GM19351 (cell line): ENCODE measurements at regions not wholly inside any gene's neighbourhood (a gene's known extent, or its start where the extent isn't known, plus 50 kb on each side); places are given as distances from the start of the nearest gene placed in this dataset.

ENCODE experiments used
- ATAC-seq: cut with Tn5 transposase; IDR thresholded peaks from one replicate; pipeline ENCODE4 v1.9.1; 2021; ENCODE audit warnings: mild to moderate bottlenecking, moderate library complexity; ENCODE audit not compliant: unreplicated experiment

DNA sequence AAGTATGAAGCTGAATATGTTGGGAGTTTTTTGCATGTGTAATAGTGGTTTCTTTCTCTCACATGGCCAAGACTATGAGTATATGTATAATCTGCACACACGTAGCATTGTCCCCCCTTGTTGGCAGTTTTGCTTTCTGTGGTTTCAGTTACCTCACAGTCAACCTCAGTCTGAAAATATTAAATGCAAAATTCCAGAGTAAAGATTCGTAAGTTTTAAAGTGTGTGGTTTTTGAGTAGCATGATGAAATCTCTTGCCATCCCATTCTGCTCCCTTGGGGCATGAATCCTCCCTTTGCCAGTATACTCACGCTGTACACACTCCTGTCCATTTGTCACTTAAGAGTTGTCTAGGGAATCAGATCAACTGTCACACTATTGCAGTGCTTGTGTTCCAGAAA lies 742.0 kb upstream of the CCDC54 start:
- peak; percentile 69 for ATAC-seq

- no peak for ATAC-seq
Measured at GRCh38 chr3:106635826-106636225, 741.4 kb upstream of the CCDC54 start.

GRCh38 chr3:106640353-106640752 lies 736.9 kb upstream of the CCDC54 start:
- no peak for ATAC-seq

- no peak for ATAC-seq
Measured at GRCh38 chr3:106642161-106642560, 735.1 kb upstream of the CCDC54 start.

GRCh38 chr3:106643684-106644161 lies 733.5 kb upstream of the CCDC54 start:
- no peak for ATAC-seq

DNA sequence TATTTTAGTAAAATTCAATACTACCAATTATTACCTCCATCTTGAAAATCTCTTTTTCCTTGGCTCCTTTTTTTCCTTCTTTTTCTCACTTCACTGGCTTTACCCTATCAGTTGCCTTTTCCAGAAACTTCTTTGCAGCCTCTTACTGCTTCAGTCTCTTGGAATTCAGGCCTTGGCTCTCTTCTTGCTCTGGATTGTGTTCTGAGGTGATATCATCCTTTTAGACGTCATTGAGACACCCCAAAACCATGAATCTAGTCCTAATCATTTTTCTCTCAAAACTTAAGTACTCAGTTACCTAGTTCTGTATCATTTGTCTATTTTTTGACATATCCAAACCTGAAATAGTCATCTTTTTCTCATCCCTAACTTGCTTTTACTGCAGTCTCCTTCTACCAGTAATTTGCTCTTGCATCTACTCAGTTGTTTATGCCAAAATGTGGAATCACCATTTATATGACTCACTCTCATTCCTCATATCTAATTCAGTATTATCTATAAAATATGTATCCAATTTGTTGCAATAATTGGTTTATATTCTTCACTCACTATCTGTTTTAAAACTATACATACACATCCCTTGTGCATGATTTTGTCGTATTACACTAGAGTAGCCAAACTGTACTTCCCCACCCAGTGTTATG lies 703.2 kb upstream of the CCDC54 start:
- ATAC-seq: no peak

- no peak for ATAC-seq
Measured at GRCh38 chr3:106675451-106675850, 701.8 kb upstream of the CCDC54 start.

DNA sequence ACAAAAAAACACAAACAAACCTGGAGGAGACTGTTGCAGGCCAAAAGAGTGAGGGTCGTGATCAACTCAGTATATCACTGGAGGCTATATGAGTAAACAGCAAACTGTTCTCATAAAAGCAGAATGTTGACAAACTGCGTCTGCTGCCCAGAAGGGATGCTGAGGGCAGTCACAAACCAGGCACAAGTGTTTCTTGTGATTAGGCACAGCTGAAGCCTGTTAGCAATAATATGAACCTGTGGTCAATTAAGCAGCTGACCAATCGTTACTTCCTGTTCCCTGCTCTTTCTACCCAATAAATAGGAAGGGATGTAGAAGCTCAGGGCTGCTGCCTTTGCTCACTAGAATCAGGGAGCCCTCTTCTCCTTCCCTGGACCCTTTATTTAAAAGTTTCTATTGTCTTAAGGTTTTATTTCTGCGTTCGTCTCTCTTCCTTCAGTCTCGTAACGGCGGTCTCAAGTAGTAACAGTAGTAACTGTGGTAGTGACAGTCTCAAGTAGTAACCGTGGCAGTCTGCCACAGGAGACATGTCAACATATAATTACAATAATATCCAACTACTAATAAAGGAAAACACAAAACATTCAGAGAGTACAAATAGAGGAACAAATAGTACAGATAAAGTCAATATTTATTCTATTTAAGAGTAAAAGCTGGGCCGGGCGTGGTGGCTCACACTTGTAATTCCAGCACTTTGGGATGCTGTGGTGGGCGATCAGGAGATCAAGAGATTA lies 698.4 kb upstream of the CCDC54 start:
- ATAC-seq: no peak

DNA sequence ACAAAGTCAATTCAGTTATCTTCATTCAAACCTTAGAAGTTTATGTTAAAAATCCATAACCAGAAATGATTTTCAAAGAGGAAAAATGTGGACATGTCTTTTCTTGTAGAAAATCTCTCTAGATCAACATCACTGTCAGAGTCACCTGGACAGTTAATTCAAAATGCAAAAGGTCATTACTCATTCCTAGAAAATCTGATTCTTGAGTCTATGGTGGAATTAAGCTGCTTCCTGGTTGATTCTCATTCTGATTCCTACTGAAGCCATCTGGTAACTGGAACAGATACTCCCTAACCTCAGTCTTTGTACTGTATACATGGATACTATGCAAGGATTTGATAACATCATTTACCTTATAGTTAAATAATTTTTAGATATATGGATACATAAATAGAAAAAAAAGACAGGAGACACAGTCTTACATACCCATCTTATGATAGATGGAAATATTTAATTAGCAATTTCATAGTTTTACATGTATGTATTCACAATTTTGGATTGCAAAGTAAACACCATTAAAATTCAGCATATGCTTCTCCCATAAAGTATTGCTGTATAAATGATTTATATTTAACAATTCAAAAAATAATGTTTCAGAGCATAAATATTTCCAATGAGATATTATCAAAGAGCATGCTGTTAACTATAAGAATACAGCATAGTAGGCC lies 693.2 kb upstream of the CCDC54 start:
- no peak for ATAC-seq

DNA sequence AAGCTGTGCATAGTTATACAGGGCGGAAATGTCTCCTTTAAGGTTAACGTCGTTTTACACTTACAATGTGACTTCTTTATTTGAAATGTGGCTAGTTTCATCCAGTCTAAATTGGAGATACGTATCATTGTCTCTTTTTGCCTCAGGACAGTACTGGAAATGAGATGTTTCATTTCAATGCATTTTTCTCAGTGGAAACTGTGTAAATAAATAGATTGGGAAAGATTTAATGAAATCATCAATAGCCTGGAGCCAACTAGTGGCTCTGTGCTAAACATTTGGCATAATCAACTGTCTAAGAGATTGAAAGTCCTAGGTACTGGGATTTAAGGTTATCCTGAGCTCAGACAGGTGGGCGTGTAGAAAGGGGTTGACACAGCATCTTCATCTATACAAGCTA lies 691.5 kb upstream of the CCDC54 start:
- no peak for ATAC-seq

GRCh38 chr3:106687905-106688304 lies 689.3 kb upstream of the CCDC54 start:
- no peak for ATAC-seq

DNA sequence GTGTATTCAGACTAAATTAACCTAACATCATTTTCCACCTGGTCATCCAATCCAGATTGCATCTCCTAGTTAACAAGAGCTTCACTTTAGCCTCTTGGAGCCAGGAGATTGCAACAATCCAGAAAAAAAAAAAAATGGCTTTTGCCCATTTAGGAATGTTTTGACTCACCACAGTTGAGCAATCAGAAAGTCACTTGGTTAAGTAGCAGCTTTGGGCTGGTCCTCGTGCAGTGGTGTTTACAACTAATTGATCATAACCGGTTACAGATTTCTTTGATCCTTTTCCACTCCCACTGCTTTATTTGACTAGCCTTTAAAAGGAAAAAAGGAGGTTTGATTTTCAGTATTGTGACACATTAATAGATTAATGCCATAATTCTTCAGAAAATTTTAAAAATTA lies 688.8 kb upstream of the CCDC54 start:
- no peak for ATAC-seq

DNA sequence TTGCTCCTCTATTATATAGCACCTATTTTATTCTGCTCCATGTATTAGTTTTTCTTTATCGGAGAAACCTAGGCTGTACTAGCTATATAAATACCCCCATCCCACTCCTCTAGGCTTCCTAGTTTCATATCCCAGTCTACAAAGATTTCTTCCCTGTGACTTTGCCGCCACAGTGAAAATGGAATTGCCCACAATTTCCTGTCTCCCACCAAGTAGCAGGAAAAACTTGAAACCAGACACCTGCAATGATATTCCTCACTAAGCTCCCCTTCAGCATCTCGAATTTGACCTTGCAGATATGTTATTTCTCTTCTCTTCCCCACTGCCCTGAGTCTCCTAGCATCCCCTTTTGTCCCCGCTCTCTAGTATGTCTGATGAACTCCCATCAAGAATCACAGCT lies 685.8 kb upstream of the CCDC54 start:
- no peak for ATAC-seq

DNA sequence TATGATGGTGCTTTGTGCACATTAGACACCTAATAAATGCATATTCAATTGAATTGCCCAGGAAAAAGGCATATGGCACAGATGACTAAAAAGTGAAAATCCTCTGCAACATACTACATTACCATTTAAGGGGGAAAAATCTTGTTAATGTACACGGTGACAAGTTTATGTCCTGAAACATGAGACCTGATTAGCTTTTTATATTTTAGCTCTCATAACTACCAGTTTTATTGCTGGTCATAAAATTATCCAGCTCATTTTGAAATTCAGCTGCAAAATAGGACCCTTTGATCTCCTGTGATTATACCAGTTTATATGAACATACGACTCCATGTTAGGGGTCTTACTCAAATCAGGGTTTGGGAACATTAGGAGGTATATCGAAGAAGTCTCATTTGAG lies 684.6 kb upstream of the CCDC54 start:
- ATAC-seq: no peak

DNA sequence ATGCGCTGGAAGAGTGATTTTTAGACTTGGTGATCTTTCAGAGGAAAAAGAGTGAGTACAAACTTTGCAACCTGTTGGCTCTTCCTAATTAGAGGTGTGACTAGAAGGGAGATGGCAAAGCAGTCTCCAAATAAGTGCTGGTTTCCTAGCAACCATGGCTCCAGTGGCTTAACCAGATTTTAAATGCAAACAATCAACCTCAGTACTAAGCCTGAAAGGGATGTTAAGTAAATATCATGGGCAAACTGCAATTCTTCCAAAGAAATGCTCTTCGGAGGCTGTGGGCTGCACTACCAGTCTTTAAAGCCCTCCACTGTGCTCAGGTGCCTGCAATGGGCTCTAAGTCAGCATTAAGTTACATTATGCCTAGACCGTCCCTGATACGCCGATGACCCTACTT lies 678.1 kb upstream of the CCDC54 start:
- no peak for ATAC-seq

DNA sequence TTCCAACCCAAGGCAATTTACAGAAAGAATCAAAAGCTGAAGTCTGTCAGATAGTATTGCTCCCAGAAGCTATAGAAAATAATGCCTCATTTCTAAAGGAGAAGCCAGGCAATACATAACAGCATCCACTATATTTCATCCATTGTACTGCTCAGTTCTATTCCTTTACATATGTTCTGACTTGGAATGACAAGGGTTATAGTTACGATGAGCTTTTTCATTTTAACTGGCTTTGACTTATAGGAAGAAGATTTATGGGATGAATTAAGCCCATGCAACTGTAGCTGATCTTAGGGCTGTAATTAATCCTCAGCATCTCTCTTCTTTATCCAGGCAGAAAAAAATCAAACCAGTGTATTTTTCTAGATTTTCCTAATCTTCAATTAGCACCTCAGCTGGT lies 676.3 kb upstream of the CCDC54 start:
- ATAC-seq: no peak

GRCh38 chr3:106703524-106703923 lies 673.7 kb upstream of the CCDC54 start:
- ATAC-seq: no peak

- no peak for ATAC-seq
Measured at GRCh38 chr3:106707347-106707746, 669.9 kb upstream of the CCDC54 start.

DNA sequence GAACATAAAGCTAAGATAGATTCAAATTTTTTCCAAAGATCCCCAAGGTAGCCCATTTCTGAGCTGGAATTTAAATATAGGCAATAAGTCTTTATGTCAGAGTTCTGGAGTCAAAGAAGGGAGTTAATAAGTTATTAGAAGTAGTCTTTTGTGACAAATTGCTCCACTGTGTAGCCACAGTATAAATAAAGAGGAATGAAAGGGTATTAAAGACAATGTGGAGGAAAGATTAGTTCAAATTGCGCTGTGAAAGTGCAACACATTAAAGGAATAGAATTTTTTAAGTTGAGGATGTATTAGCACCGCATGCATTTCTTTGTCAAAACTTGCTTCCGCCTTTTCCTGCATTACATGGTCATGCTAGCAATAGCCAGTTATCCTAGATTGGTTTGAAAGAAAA lies 666.6 kb upstream of the CCDC54 start:
- no peak for ATAC-seq

DNA sequence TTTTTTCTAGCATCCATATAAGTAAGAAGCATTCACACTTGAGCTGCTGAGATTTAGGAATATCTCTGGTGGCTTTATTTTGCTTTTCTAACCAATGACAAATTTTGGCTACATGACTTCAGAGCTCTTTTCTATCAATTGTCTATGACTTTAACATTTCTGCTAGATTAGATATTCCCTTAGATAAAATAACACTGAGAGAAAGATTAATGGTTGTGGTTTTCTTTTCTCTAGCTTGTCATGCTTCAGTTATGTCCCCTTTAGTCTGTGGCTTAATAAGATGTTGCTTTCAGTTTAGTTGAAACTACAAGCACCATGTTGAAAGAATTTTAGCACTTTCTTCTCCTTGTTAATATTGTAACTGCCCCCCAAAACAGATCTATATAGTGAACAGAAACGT lies 665.6 kb upstream of the CCDC54 start:
- ATAC-seq: no peak

DNA sequence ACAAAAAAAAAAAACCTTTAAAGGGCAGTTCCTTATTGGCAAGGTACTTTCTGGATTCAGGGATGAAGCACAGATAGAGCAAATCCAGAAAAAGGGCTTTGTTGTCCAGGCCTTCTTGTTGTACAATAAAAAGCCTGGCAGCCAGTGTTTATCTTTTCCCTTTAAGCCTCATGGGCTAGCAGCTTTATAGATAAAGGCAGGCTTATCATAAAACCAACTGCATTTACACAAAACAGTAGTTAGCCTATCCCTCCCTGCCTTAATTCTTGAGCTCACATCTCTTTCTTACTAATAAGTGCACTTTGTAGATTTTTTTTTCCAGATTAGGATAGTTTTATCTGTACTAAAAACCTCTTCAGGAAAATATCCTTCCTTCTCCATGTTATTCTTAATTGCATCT lies 662.8 kb upstream of the CCDC54 start:
- no peak for ATAC-seq

DNA sequence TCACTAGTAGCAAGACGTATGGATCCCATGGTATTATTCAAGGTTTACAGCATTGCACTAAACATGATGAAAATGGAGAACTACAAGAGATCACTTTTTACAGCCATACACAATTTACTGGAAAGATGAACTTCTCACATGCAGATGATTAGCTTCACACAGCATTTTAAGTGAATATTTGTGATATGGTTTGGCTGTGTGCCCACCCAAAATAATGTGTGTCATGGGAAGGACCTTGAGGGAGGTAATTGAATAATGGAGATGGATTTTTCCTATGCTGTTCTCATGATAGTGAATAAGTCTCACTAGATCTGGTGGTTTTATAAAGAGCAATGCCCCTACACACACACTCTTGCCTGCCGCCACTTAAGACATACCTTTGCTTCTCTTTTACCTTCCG lies 662.0 kb upstream of the CCDC54 start:
- no peak for ATAC-seq
